Fibroblast of lung (primary cell): ENCODE measurements at regions not wholly inside any gene's neighbourhood (a gene's known extent, or its start where the extent isn't known, plus 50 kb on each side); places are given as distances from the start of the nearest gene placed in this dataset.
A peak's percentile ranks its signal among the peaks of the same experiment; 100 is the strongest.
"Not testable (repeated sequence)": the region's sequence is repeated elsewhere in the genome, so short reads cannot be mapped to it uniquely, and the experiment has no call there.

Experiments
- DNase-seq, 2 donors: peaks; one replicate each; pipeline versions ENCODE4 v3.0.0 to v3.0.0-alpha.2; 2010; ENCODE audit warnings: low read depth in 2 of 2
- H2AFZ ChIP-seq: 2 replicates; pipeline ENCODE4 v1.5.1; 2012; ENCODE audit warnings: low read length, control low read depth, inconsistent platforms
- H3K27ac ChIP-seq: 2 replicates; pipeline ENCODE4 v1.5.1; 2011; ENCODE audit warnings: low read length, control low read depth; ENCODE audit not compliant: insufficient read depth
- H3K27me3 ChIP-seq: 2 replicates; pipeline ENCODE4 v1.5.1; 2011; ENCODE audit warnings: mild to moderate bottlenecking, low read length; ENCODE audit not compliant: control insufficient read depth, insufficient read depth
- H3K36me3 ChIP-seq: 2 replicates; pipeline ENCODE4 v1.5.1; 2011; ENCODE audit warnings: low read length; ENCODE audit not compliant: control insufficient read depth, insufficient read depth
- H3K4me1 ChIP-seq: 2 replicates; pipeline ENCODE4 v1.5.1; 2011; ENCODE audit warnings: low read length; ENCODE audit not compliant: control insufficient read depth, insufficient read depth; ENCODE audit errors: extremely low read depth
- H3K4me2 ChIP-seq: 2 replicates; pipeline ENCODE4 v1.5.1; 2011; ENCODE audit warnings: low read length, control low read depth; ENCODE audit not compliant: insufficient read depth; ENCODE audit errors: extremely low read depth
- H3K4me3 ChIP-seq, 4 experiments: fragments of 200-600 bp in 1 of 4; sonication (generic) in 1 of 4; replicated peaks in 1 of 4; 2 replicates each; pipeline ENCODE4 v1.5.1; 2011 to 2016; ENCODE audit warnings: low read length in 4 of 4, low read depth in 3 of 4, mild to moderate bottlenecking in 3 of 4, control low read depth in 2 of 4, inconsistent platforms in 1 of 4, mixed read lengths in 1 of 4; ENCODE audit not compliant: insufficient read depth in 1 of 4; ENCODE audit errors: control extremely low read depth in 1 of 4
- H3K79me2 ChIP-seq: 2 replicates; pipeline ENCODE4 v1.5.1; 2012; ENCODE audit warnings: mild to moderate bottlenecking, low read length, inconsistent platforms; ENCODE audit not compliant: control insufficient read depth, insufficient read depth
- H3K9ac ChIP-seq: 2 replicates; pipeline ENCODE4 v1.5.1; 2011; ENCODE audit warnings: mild to moderate bottlenecking, low read length, control low read depth; ENCODE audit not compliant: insufficient read depth
- H3K9me3 ChIP-seq: 2 replicates; pipeline ENCODE4 v1.5.1; 2012; ENCODE audit warnings: low read depth, low read length; ENCODE audit not compliant: control insufficient read depth, insufficient read depth
- H4K20me1 ChIP-seq: 2 replicates; pipeline ENCODE4 v1.5.1; 2011; ENCODE audit warnings: low read length; ENCODE audit not compliant: control insufficient read depth, insufficient read depth; ENCODE audit errors: extremely low read depth
- EZH2 ChIP-seq: IDR thresholded peaks from 2 replicates; pipeline ENCODE4 v1.5.1; 2012; ENCODE audit warnings: low read length, control low read depth, mild to moderate bottlenecking; ENCODE audit errors: missing control alignments
- TF ChIP-seq, protein P1 (sequence below), 2 donors: IDR thresholded peaks in 1 of 2; conservative IDR thresholded peaks in 1 of 2; 1 replicate in 1 of 2; 2 replicates in 1 of 2; pipeline ENCODE4 v1.5.1; 2011 to 2012; ENCODE audit warnings: low read length in 2 of 2, control low read depth in 1 of 2, inconsistent platforms in 1 of 2, low read depth in 1 of 2, mild to moderate bottlenecking in 1 of 2

DNA sequence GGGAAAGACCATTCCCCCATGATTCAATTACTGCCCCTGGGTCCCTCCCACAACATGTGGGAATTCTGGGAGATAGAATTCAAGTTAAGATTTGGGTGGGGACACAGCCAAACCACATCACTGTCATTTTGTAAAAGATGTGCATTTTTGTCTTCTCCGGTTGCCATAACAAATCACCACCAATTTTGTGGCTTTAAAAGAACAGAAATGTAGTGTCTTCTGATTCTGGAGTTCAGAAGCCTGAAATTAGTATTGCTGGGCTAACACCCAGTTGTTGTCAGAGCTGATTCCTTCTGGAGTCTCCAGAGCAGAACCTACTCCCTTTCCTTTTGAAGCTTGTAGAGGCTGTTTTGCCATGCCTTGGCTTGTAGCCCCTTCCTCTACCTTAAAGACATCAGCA lies 54.1 kb upstream of the DHRSX start:
- TF ChIP-seq, protein P1, sequence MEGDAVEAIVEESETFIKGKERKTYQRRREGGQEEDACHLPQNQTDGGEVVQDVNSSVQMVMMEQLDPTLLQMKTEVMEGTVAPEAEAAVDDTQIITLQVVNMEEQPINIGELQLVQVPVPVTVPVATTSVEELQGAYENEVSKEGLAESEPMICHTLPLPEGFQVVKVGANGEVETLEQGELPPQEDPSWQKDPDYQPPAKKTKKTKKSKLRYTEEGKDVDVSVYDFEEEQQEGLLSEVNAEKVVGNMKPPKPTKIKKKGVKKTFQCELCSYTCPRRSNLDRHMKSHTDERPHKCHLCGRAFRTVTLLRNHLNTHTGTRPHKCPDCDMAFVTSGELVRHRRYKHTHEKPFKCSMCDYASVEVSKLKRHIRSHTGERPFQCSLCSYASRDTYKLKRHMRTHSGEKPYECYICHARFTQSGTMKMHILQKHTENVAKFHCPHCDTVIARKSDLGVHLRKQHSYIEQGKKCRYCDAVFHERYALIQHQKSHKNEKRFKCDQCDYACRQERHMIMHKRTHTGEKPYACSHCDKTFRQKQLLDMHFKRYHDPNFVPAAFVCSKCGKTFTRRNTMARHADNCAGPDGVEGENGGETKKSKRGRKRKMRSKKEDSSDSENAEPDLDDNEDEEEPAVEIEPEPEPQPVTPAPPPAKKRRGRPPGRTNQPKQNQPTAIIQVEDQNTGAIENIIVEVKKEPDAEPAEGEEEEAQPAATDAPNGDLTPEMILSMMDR (conservative IDR thresholded peaks at IDR 0.05 in 1 of 2, IDR thresholded peaks at IDR 0.05 in 1 of 2; ENCODE audit: low read depth in 1 of 2, low read length in 2 of 2): no peak
- TF ChIP-seq EZH2: no peak
- Histone ChIP-seq H2AFZ (no peak overlapping the region), H3K27me3 (no peaks in the 10 kb centered on the region)

DNA sequence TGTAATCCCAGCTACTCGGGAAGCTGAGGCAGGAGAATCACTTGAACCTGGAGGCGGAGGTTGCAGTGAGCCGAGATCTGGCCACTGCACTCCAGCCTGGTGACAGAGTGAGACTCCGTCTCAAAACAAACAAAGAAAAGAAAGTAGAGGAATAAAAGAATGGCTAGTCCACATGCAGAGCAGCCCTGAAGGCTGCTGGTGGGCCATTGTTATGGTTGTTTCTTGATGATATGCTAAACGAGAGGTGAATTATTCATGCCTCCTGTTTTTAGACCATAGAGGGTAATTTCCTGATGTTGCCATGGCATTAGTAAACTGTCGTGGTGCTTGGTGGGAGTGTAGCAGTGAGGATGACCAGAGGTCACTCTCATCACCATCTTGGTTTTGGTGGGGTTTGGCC lies 53.3 kb upstream of the DHRSX start:
- not testable (repeated sequence) for H3K9me3 ChIP-seq, H4K20me1 ChIP-seq

More for the DNA sequence above, 54.1 kb upstream of the DHRSX start:
- H3K9ac ChIP-seq: no peak overlapping the region
- no peaks in the 10 kb centered on the region for H3K9me3 ChIP-seq
- H3K36me3 ChIP-seq: no peaks in the 10 kb centered on the region
- H4K20me1 ChIP-seq: no peaks in the 10 kb centered on the region
- no peak for DNase-seq
- no peaks in the 10 kb centered on the region for H3K79me2 ChIP-seq
- no peak overlapping the region for H3K4me3 ChIP-seq
- no peak overlapping the region for H3K4me2 ChIP-seq
- H3K27ac ChIP-seq: no peak overlapping the region
- no peaks in the 10 kb centered on the region for H3K4me1 ChIP-seq

DNA sequence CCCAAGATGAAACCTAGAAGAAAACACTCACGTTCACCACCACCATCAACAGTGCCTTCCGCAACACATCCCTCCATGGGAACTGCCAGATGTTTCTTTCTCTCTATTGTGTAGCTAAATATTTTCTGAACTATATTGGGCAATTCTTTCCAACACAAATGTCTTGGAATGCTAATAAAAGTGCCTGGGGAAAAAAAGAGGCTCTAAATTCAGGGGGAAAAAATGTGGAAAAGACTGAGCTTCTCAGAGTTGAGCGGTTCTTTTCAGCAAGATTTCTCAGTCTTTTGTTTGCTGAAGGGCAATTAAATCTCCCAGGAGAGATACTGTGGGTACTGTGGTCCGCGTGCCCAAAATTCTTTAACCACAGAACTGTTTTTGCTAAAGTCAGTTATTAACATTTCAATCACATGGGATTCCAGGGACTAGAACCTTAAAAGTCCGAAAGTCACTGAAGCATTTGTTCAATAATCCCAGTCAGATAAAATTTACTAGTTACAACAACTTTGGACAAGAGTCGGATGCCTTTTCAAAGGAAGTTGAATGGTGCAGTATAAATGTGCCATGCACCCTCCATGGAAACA lies 51.9 kb upstream of the DHRSX start:
- Histone ChIP-seq H3K4me1 (no peaks in the 10 kb centered on the region), H3K27me3 (no peaks in the 10 kb centered on the region), H3K9me3 (no peaks in the 10 kb centered on the region), H3K9ac (no peak overlapping the region), H3K36me3 (no peaks in the 10 kb centered on the region), H3K27ac (no peak overlapping the region), H3K4me3 (no peak overlapping the region), H4K20me1 (no peaks in the 10 kb centered on the region), H2AFZ (no peak overlapping the region), H3K79me2 (no peaks in the 10 kb centered on the region), H3K4me2 (no peak overlapping the region)
- no peak for TF ChIP-seq EZH2
- TF ChIP-seq, protein P1 (conservative IDR thresholded peaks at IDR 0.05 in 1 of 2, IDR thresholded peaks at IDR 0.05 in 1 of 2; ENCODE audit: low read depth in 1 of 2, low read length in 2 of 2): no peak
- peak in 1 of 2 donors; percentile 8 for DNase-seq

More for the DNA sequence above, 53.3 kb upstream of the DHRSX start:
- H3K4me1 ChIP-seq, H3K79me2 ChIP-seq, H3K9ac ChIP-seq, H2AFZ ChIP-seq, H3K4me2 ChIP-seq, H3K27ac ChIP-seq, H3K36me3 ChIP-seq, H3K4me3 ChIP-seq, H3K27me3 ChIP-seq, DNase-seq: not testable (repeated sequence)
